GM12864 (cell line): ENCODE measurements at regions not wholly inside any gene's neighbourhood (a gene's known extent, or its start where the extent isn't known, plus 50 kb on each side); places are given as distances from the start of the nearest gene placed in this dataset.

Experiments used
- DNase-seq: peaks from one replicate; pipeline ENCODE4 v3.0.0-alpha.2; 2011; ENCODE audit warnings: low read depth
- H3K4me3 ChIP-seq: 2 replicates; pipeline ENCODE4 v1.5.1; 2011; ENCODE audit warnings: mild to moderate bottlenecking, low read depth, low read length, control low read depth
- TF ChIP-seq, protein P1 (sequence below): IDR thresholded peaks from 2 replicates; pipeline ENCODE4 v1.5.1; 2011; ENCODE audit warnings: low read depth, mild to moderate bottlenecking, moderate library complexity, low read length, control low read depth, inconsistent platforms; ENCODE audit errors: missing control alignments

DNA sequence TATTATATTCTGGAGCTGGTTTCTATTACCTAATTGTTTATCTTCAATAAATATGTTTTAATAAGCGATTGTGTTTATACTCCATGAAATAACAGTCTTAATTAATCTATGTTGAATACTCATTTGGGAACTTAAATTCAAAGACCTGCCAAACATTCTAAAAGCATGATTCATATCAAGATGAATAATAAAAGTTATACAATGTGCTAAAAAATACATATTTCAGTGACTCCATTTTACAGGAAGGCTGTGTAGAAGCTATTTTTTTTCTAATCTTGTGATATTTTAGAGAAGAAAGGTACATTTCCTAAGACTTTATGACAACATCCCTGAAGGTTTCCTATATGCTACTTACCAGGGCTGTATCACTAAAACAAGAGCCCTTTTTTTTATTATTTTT, 417.9 kb downstream of the NFIB start:
- TF ChIP-seq, protein P1, sequence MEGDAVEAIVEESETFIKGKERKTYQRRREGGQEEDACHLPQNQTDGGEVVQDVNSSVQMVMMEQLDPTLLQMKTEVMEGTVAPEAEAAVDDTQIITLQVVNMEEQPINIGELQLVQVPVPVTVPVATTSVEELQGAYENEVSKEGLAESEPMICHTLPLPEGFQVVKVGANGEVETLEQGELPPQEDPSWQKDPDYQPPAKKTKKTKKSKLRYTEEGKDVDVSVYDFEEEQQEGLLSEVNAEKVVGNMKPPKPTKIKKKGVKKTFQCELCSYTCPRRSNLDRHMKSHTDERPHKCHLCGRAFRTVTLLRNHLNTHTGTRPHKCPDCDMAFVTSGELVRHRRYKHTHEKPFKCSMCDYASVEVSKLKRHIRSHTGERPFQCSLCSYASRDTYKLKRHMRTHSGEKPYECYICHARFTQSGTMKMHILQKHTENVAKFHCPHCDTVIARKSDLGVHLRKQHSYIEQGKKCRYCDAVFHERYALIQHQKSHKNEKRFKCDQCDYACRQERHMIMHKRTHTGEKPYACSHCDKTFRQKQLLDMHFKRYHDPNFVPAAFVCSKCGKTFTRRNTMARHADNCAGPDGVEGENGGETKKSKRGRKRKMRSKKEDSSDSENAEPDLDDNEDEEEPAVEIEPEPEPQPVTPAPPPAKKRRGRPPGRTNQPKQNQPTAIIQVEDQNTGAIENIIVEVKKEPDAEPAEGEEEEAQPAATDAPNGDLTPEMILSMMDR = no peak
- H3K4me3 ChIP-seq = no peak overlapping the region
- DNase-seq = no peak

DNA sequence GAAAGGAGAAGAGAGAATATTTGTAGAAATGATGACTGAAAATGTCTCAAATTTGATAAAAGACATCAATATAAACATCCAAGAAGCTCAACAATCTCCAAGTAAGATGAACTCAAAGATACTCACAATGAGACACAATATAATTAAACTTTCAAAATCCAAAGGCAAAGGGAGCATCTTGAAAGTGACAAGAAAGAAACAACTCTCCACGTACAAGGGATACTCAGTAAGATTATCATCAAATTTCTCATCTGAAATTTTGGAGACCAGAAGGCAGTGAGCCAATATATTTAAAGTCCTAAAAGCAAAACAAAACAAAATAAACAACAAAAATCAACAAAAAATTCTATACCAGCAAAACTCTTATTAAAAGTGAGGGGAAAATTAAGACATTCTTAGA, 428.7 kb downstream of the NFIB start:
- H3K4me3 ChIP-seq = no peak overlapping the region
- no peak for DNase-seq
- TF ChIP-seq, protein P1 = no peak

DNA sequence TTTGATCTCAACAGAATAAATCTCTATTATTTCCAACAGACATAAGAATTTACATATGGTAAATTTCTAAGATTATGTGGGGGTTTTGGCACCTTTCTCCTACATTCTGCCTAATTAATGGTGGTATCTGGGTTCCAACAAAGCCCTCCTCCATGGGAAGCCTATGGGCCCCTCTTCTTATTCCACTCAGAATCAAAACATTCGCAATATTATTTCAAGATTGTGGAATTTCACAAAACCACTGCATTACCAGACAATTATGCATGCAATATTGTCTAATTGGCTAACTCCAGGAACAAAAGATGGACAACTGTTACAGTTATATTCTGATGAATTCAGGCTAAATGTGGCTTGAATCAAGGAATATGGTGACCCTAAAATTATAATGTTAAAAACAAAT, 434.0 kb downstream of the NFIB start:
- DNase-seq = no peak
- no peak overlapping the region for H3K4me3 ChIP-seq
- TF ChIP-seq, protein P1 = no peak

DNA sequence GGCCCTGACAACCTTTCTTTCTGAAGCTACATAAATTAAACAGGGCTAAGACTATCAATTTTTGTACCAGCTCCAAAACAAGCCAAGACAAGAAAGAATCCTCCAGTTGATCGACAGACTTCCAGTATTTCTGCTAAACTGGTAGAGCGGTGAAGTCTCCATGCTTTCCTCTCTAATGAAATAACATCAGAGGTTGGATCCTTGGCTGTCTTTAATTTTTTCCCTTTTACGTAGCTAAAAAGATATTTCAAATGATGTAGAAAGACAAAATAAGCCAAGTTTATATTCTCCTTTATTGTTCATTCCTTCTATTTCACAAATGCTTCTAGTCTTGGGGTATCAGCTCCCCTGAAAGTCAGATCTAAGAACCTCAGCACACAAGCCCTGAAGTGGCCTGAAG, 434.9 kb downstream of the NFIB start:
- no peak overlapping the region for H3K4me3 ChIP-seq
- TF ChIP-seq, protein P1 = no peak
- DNase-seq = no peak

DNA sequence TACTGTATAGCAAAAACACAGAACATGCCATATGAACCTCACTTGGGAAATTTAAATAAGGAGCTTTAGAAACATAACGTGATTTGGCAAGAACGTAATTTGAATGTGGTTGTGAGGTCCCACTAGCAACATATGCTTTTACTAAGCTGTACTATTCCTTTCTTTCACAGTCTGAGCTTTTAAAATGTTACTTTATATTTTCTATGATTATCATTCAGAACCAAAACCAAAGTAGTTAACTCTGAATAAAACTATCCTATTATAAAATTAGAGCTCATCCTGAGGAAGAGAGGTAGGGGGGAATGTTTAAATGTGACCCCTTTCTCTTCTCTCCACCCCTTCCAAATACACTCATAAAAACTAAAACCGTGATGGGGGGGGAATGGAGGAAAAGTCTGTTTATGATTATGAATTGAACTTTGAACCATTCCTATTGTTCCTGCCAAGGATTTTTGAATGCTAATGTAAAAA, 435.7 kb downstream of the NFIB start:
- TF ChIP-seq, protein P1 = no peak

DNA sequence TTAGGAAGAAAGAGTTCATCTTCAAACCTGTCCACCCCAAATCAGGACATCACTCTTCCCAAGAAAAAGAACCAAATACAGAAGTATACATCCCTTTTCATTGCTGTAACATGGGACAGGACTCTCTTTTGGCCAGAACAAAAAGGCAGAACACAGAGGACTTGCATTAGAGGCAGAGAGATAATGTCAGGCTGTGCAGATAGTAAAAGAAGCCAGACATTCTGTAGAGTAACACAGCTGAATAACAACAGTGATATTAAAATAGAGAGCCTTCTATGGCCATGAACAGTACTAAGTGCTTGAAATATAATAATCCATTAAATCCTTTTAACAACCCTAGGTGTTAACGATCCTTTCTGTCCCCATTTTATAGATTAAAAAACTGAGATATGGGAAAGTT, 437.2 kb downstream of the NFIB start:
- TF ChIP-seq, protein P1 = no peak
- H3K4me3 ChIP-seq = no peak overlapping the region
- DNase-seq = no peak

More for the DNA sequence above, 435.7 kb downstream of the NFIB start:
- no peak for DNase-seq
- no peak overlapping the region for H3K4me3 ChIP-seq

DNA sequence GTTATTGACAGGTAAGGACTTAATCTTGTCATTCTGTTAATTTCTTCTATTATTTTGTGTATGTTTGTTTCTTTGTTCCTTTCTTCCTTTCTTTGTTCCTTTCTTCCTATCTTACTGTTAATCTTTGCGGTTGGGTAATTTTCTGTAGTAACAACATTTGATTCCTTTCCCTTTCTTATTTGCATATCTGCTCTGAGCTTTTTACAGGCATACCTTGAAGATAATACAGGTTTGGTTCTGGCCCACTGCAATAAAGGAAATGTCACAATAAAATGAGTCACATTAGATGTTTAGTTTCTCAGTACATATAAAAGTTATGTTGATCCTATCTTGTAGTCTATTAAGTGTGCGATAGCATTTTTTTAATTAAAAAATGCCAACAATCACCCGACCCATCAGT, 440.7 kb downstream of the NFIB start:
- no peak for DNase-seq
- TF ChIP-seq, protein P1 = no peak
- H3K4me3 ChIP-seq = no peak overlapping the region
